Esophagus squamous epithelium (tissue), 4 donors: ENCODE measurements at regions not wholly inside any gene's neighbourhood (a gene's known extent, or its start where the extent isn't known, plus 50 kb on each side); places are given as distances from the start of the nearest gene placed in this dataset.

Experiments
- POLR2A ChIP-seq, 4 donors: fragments of 450-650 bp; IDR thresholded peaks; one replicate each; pipeline ENCODE4 v1.6.1; 2017; ENCODE audit warnings: antibody characterized with exemption in 4 of 4, mild to moderate bottlenecking in 4 of 4, moderate library complexity in 3 of 4
- TF ChIP-seq, protein P1 (sequence below), 6 experiments: fragments of 450-650 bp in 4 of 6; fragments of 200-600 bp in 2 of 6; sonication (generic) in 2 of 6; IDR thresholded peaks; one replicate each; pipeline ENCODE4 v1.5.1; 2016 to 2019; ENCODE audit warnings: antibody characterized with exemption in 6 of 6, mild to moderate bottlenecking in 4 of 6, moderate library complexity in 4 of 6

DNA sequence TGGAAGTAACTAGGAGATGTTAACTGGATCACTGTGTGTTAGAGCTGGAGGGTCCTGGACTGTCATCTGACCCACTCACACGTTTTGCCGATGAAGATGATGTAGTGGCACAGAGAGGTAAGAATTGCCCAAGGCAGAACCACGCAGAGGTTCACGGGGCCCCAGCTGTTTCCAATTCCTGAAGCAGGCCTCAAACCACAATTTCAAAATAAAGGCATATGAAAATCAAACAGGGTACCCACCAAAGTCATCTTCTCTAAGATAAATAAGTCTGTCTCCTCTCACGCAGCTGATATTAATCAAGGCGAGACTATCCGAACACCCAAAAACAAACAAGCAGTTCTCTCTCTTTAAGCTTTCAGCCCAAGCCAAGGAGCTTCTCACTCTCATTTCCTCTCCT lies 113.3 kb upstream of the JCAD start:
- TF ChIP-seq, protein P1, sequence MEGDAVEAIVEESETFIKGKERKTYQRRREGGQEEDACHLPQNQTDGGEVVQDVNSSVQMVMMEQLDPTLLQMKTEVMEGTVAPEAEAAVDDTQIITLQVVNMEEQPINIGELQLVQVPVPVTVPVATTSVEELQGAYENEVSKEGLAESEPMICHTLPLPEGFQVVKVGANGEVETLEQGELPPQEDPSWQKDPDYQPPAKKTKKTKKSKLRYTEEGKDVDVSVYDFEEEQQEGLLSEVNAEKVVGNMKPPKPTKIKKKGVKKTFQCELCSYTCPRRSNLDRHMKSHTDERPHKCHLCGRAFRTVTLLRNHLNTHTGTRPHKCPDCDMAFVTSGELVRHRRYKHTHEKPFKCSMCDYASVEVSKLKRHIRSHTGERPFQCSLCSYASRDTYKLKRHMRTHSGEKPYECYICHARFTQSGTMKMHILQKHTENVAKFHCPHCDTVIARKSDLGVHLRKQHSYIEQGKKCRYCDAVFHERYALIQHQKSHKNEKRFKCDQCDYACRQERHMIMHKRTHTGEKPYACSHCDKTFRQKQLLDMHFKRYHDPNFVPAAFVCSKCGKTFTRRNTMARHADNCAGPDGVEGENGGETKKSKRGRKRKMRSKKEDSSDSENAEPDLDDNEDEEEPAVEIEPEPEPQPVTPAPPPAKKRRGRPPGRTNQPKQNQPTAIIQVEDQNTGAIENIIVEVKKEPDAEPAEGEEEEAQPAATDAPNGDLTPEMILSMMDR (IDR thresholded peaks at IDR 0.05), result no peak
- no peak for TF ChIP-seq POLR2A (IDR thresholded peaks at IDR 0.05)
